ENCODE measurements at regions not wholly inside any gene's neighbourhood (a gene's known extent, or its start where the extent isn't known, plus 50 kb on each side); places are given as distances from the start of the nearest gene placed in this dataset.

DNA sequence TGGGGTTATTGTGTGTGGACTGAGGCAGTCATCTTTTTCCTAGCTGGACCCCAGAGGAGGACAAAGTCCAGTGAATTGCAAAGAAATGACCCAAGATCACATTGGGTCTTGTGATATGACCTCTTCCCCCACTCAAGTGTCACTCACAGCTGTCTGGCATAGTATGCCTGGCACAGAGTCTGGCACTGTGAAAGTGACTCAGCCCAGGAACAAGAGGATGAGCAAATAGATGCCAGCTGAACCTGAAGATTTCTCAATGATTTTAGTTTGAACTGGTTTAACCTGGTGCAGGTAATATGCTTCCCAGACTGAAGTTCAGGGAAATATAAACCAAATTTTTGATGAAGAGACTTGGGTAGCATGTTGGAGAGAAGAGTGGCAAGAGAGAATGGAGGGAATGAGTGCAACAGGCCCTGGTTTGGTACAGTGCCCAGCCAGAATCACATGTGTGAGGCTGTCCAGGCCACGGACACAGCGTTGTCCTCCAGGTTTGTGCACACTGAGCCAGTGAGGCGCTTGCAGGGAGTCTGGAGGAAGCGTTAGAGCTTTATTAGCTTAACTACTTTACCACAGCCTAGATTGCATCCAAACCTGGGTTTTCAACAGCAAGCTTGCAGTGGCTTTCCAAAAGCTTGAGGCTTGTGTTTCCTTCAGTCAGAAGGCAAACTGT, 332.9 kb downstream of the NUAK1 start:
- H3K36me3 ChIP-seq = no peaks in the 10 kb centered on the region
- no peak overlapping the region for H3K4me3 ChIP-seq
- H3K9me3 ChIP-seq = no peaks in the 10 kb centered on the region
- TF ChIP-seq POLR2AphosphoS5 (IDR thresholded peaks at IDR 0.05) (no peak), POLR2A (IDR thresholded peaks at IDR 0.05) (no peak), EP300 (IDR thresholded peaks at IDR 0.05) (no peak)
- TF ChIP-seq, protein P1, sequence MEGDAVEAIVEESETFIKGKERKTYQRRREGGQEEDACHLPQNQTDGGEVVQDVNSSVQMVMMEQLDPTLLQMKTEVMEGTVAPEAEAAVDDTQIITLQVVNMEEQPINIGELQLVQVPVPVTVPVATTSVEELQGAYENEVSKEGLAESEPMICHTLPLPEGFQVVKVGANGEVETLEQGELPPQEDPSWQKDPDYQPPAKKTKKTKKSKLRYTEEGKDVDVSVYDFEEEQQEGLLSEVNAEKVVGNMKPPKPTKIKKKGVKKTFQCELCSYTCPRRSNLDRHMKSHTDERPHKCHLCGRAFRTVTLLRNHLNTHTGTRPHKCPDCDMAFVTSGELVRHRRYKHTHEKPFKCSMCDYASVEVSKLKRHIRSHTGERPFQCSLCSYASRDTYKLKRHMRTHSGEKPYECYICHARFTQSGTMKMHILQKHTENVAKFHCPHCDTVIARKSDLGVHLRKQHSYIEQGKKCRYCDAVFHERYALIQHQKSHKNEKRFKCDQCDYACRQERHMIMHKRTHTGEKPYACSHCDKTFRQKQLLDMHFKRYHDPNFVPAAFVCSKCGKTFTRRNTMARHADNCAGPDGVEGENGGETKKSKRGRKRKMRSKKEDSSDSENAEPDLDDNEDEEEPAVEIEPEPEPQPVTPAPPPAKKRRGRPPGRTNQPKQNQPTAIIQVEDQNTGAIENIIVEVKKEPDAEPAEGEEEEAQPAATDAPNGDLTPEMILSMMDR (IDR thresholded peaks at IDR 0.05) = no peak
- no peak overlapping the region for H3K27ac ChIP-seq
- no peak for ATAC-seq
- no CpG with 5 or more reads among the region's 4 CpGs for WGBS, 2 donors (ENCODE audit: low coverage in 1 of 2)
- no peaks in the 10 kb centered on the region for H3K27me3 ChIP-seq
- H3K4me1 ChIP-seq = no peaks in the 10 kb centered on the region

DNA sequence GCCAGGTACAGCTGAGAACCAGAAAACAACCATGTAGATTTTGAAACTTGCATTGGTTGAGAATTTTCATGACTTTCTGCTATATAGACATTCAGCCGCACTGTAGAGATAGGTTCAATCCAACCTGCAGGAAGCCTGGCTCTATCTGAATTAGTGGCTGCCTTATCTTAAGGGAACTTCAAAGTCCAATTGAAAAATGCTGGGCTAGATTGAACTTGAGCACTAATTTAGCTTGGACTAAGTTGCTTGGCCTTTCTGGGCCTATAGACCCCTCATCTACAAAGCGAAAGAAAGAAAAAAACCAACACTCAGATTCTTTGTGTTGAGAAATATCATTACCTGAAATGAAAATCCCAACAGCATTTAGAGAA, 332.4 kb downstream of the NUAK1 start:
- no peak overlapping the region for H3K4me3 ChIP-seq
- no peaks in the 10 kb centered on the region for H3K36me3 ChIP-seq
- no peak for ATAC-seq
- no peak overlapping the region for H3K27ac ChIP-seq
- no peaks in the 10 kb centered on the region for H3K4me1 ChIP-seq
- H3K9me3 ChIP-seq = no peaks in the 10 kb centered on the region
- no peak for TF ChIP-seq POLR2A (IDR thresholded peaks at IDR 0.05)
- no peaks in the 10 kb centered on the region for H3K27me3 ChIP-seq
- WGBS, 2 donors (ENCODE audit: low coverage in 1 of 2) = 100% methylated on average over 2 of the region's 2 CpGs

DNA sequence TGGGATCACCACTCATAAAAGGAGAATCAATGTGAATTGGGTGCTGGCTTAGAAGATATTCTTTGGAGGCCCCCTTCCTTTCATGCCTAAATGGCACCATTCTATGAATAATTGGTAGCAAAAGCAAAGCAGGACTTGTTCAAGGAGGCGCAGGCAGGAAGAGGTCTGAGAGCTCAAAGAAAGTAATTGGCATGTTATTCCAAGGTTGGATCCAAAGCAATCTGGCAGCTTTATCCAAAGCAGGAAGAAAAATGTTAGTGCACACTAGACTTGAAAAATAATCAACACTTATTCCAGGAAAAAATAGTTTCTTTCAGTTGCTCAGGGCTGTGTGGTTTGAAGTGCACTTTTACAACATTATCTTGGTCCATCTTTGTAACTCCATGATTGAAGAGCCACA, 326.4 kb downstream of the NUAK1 start:
- no peaks in the 10 kb centered on the region for H3K9me3 ChIP-seq
- H3K27me3 ChIP-seq = no peaks in the 10 kb centered on the region
- H3K27ac ChIP-seq = no peak overlapping the region
- H3K4me1 ChIP-seq = no peaks in the 10 kb centered on the region
- no peak for ATAC-seq
- H3K4me3 ChIP-seq = no peak overlapping the region
- 53 to 75% methylated on average over 1 of the region's 1 CpG for WGBS, 2 donors (ENCODE audit: low coverage in 1 of 2)
- no peaks in the 10 kb centered on the region for H3K36me3 ChIP-seq
- TF ChIP-seq EP300 (IDR thresholded peaks at IDR 0.05) = no peak
- TF ChIP-seq POLR2A (IDR thresholded peaks at IDR 0.05) = no peak
- TF ChIP-seq POLR2AphosphoS5 (IDR thresholded peaks at IDR 0.05) = no peak
- TF ChIP-seq, protein P1 (IDR thresholded peaks at IDR 0.05) = no peak

DNA sequence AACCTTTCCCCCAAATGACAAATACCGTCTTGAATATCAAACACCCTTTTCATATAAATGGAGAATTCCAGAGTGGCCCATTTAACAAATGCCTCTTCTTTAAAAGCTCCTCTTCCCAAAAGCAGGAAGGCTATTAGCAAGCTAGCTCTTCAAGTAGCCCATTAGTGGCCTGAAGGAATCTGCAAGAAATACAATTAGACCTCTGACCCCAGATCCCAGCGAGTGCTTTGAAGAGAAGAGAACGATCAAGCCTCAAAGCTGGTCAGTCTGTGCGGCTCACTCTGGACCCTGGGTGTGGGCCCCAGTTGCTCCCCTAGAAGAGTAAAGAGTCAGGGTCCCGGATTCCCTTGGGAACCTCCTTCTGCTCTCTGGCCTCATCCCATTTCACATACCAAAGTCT, 325.6 kb downstream of the NUAK1 start:
- Histone ChIP-seq H3K9me3 (no peaks in the 10 kb centered on the region), H3K4me3 (no peak overlapping the region), H3K27ac (no peak overlapping the region), H3K27me3 (no peaks in the 10 kb centered on the region), H3K36me3 (no peaks in the 10 kb centered on the region), H3K4me1 (no peaks in the 10 kb centered on the region)
- TF ChIP-seq EP300 (IDR thresholded peaks at IDR 0.05) (no peak), POLR2AphosphoS5 (IDR thresholded peaks at IDR 0.05) (no peak), POLR2A (IDR thresholded peaks at IDR 0.05) (no peak)
- TF ChIP-seq, protein P1 (IDR thresholded peaks at IDR 0.05) = no peak
- ATAC-seq = no peak
- WGBS, 2 donors (ENCODE audit: low coverage in 1 of 2) = 18 to 59% methylated on average over 1 to 3 of the region's 5 CpGs

DNA sequence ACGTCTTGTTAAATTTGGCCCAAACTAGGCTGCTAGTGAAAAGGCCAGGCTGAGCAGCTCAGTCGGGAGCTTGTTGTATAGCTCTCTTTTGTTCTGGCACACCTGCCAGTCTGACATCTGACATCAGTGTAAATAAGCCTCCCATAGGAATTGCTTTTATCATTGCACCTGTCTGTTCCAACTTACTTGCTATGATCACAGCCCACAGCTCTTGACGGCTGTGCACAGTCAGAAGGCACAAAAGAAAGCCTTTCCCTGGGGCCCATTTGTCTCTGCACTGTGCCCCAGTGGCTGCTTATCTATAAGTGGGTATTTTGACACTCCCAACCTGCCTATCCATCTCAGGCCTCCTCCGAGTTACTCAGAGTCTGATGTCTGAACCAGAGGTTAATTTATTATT, 324.5 kb downstream of the NUAK1 start:
- no peak overlapping the region for H3K4me3 ChIP-seq
- 77 to 88% methylated on average over 4 of the region's 4 CpGs for WGBS, 2 donors (ENCODE audit: low coverage in 1 of 2)
- ATAC-seq = no peak
- no peaks in the 10 kb centered on the region for H3K36me3 ChIP-seq
- H3K9me3 ChIP-seq = no peaks in the 10 kb centered on the region
- H3K27me3 ChIP-seq = no peaks in the 10 kb centered on the region
- TF ChIP-seq EP300 (IDR thresholded peaks at IDR 0.05) (no peak), POLR2AphosphoS5 (IDR thresholded peaks at IDR 0.05) (no peak), POLR2A (IDR thresholded peaks at IDR 0.05) (no peak)
- TF ChIP-seq, protein P1 (IDR thresholded peaks at IDR 0.05) = no peak
- no peak overlapping the region for H3K27ac ChIP-seq
- H3K4me1 ChIP-seq = no peaks in the 10 kb centered on the region
